Stimulated activated naive CD8-positive, alpha-beta T cell treated with anti-CD3 and anti-CD28 coated beads, Interleukin-15, Interleukin-2, amounts not matched to agents 100 U/mL and 50 U/mL, for 24 hours (primary cell): ENCODE measurements at regions not wholly inside any gene's neighbourhood (a gene's known extent, or its start where the extent isn't known, plus 50 kb on each side); places are given as distances from the start of the nearest gene placed in this dataset.
"Not testable (repeated sequence)": the region's sequence is repeated elsewhere in the genome, so short reads cannot be mapped to it uniquely, and the experiment has no call there.

Source experiments
- ATAC-seq: fragments of 150-1000 bp; cut with Tn5 transposase; one replicate; pipeline ENCODE4 v1.10.0; 2021
- DNase-seq: peaks from one replicate; pipeline ENCODE4 v3.0.0; 2021

DNA sequence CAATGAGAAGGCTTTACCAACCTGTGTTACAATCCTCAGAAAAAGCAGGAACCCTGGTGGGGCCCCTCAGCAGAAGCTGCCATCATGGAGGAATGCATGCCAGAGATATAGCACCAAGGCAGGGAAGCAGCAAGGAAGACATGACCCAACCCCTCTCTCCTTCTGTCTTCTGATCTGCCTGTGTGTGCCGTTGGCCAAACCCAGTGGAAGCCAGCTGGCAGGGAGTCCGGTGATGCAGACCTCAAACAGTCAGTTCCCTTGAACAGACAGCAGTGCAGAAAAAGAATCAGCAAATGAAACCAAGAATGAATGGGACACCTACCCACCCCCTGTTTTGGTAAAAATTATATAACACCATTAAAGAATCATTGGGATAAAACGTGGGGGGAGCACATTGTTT lies 234.2 kb downstream of the ZNF608 start:
- DNase-seq (no peak), ATAC-seq (no peak)

GRCh38 chr5:124511791-124512190 lies 234.6 kb downstream of the ZNF608 start:
- DNase-seq (no peak), ATAC-seq (no peak)

DNA sequence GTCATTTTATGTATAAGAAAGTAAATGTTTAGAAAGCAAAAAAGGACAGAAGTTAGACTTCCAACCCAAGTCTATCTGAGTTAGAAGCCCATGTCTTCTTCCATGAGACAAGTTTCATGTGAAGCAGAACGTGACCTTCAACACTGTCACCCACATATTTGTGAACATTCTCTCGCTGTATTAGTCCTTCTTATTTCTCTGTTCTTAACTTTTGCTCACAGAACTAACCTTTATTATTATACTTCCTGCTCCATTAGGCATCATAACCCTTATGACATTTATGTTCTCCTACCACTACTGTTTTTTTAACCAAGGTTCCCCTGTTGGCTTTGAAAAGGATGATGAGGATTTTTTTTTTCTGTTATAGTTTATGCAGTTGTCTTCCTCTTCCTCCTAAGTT lies 238.8 kb downstream of the ZNF608 start:
- ATAC-seq, result no peak

GRCh38 chr5:124504081-124504916 lies 242.1 kb downstream of the ZNF608 start:
- no peak for DNase-seq
- no peak for ATAC-seq

More for the DNA sequence above, 238.8 kb downstream of the ZNF608 start:
- DNase-seq, result no peak

DNA sequence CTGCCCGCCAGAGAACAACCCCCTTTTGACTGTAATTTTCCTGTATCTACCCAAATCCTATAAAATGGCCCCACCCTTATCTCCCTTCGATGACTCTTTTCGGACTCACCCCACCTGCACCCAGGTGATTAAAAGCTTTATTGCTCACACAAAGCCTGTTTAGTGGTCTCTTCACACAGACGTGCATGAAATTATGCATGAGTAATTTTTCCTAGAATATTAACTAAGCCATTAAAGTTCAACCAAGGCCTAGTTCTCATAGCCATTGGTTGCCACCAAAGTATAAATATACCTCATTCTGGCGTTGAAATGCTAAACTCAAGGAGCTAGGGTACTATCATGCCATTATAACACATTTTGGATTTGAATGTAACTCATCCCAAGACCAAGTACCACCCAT lies 243.9 kb downstream of the ZNF608 start:
- DNase-seq (no peak), ATAC-seq (no peak)

DNA sequence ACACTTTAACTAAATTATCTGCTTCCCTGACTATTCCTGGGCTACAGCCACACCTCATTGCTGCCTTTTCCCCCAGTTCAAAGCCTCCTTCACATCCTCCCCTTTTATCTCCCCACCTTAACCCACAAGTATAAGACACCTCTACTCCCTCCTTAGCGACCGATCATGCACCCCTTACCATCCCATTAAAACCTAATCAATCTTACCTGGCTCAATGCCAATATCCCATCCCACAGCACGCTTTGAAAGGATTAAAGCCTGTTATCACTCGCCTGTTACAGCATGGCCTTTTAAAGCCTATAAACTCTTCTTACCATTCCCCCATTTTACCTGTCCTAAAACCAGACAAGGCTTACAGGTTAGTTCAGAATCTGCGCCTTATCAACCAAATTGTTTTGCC lies 246.6 kb downstream of the ZNF608 start:
- DNase-seq, ATAC-seq: not testable (repeated sequence)

DNA sequence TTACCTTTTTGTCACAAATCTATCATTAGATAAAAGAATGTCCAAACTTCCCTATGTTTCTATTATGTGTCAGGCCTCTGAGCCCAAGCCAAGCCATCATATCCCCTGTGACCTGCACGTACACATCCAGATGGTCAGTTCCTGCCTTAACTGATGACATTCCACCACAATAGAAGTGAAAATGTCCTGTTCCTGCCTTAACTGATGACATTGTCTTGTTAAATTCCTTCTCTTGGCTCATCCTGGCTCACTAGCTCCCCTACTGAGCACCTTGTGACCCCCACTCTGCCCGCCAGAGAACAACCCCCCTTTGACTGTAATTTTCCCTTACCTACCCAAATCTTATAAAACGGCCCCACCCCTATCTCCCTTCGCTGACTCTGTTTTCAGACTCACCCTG lies 249.5 kb downstream of the ZNF608 start:
- not testable (repeated sequence) for ATAC-seq, DNase-seq

DNA sequence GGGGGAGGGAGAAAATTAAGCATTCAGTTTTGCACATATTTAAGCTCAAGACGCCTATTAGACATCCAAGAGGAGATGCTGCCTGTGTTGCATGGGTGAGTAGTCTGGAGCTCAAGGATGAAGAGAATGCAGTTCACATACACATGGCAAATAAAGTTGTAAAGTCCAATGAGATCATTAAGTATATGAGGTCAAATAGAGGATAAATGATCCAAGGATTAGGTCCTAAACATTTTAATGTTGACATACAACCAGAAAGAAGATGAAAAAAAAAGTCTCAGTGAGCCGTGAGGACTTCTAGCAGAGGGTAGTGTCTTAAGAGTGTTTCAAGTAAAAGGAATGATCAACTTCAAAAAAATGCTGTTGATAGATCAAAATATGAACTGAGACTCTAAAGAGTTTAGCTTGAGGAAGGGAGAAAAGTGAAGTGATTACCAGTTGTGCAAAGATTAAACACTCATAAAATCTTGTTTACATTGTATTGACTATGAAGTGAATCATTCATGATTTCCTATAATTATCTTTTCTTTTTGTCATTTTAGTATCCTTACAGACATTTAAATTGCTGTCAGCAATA lies 251.8 kb downstream of the ZNF608 start:
- no peak for DNase-seq
- no peak for ATAC-seq

GRCh38 chr5:124492444-124493224 lies 253.8 kb downstream of the ZNF608 start:
- no peak for DNase-seq
- no peak for ATAC-seq

- DNase-seq, result not testable (repeated sequence)
These were observed 256.1 kb downstream of the ZNF608 start for GRCh38 chr5:124490315-124490714.

DNA sequence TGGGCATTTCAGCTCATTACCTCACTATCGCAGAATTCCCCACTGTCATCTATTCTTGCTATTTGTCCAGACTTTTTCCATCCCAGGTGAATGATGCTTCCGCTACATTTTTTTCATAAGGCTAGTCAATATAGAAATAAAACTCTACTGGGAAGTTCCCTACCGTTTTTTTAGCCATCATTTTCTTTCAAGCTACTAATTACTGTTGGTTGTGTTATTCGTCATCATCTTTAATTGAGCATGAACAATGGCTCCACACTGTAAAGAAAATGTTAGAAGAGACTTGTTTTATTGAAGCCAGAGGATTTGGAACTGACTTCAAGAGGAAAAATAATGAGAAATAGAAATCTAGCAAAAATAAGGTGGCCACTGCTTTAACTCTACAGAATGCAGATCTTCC lies 265.0 kb downstream of the ZNF608 start:
- ATAC-seq, result no peak
- DNase-seq, result no peak

More at GRCh38 chr5:124490315-124490714, 256.1 kb downstream of the ZNF608 start:
- ATAC-seq, result not testable (repeated sequence)

GRCh38 chr5:124480964-124481363 lies 265.5 kb downstream of the ZNF608 start:
- ATAC-seq, result no peak

DNA sequence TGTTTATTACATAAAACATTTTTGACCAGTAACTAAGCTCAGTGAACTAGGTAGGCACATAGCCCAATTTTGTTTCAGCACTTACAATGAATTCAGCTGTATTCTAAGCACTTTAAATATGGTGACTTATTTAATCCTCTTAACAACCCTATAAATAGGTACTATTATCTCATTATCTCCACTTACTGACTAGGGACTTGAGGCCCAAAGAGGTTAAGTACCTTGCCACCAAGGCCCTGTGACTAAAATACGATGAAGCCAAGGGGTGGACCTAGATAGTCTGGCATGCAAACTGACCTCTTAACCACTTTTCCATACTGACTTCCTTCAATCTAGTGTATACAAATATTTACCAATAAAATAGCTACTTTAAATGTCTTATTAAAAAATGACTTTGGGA lies 266.4 kb downstream of the ZNF608 start:
- no peak for ATAC-seq
- DNase-seq, result no peak

More at GRCh38 chr5:124480964-124481363, 265.5 kb downstream of the ZNF608 start:
- DNase-seq, result no peak

DNA sequence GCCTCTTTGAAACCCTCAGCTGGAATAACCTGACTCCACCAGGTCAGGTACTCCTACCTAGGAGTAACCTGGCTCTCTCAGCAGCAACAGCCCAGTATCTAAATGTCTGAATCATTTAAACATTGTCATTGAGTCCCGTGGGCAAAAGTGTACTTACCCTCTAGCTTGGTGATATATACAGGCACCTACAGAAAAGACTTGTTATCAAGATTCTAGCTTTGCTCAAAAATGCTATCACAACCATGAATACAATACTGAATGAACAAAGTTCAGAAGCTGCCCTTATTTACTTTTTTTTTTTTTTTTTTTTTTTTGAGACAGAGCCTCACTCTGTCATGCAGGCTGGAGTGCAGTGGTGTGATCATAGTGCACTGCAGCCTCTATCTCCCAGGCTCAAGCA lies 268.2 kb downstream of the ZNF608 start:
- ATAC-seq, result no peak
- DNase-seq, result no peak

- ATAC-seq (no peak), DNase-seq (no peak)
These were observed 268.9 kb downstream of the ZNF608 start for GRCh38 chr5:124477577-124477976.

GRCh38 chr5:124477062-124477461 lies 269.4 kb downstream of the ZNF608 start:
- DNase-seq (no peak), ATAC-seq (no peak)

GRCh38 chr5:124474528-124475215 lies 271.8 kb downstream of the ZNF608 start:
- DNase-seq, result no peak
- no peak for ATAC-seq

- no peak for ATAC-seq
- no peak for DNase-seq
These were observed 277.6 kb downstream of the ZNF608 start for GRCh38 chr5:124468671-124469411.

DNA sequence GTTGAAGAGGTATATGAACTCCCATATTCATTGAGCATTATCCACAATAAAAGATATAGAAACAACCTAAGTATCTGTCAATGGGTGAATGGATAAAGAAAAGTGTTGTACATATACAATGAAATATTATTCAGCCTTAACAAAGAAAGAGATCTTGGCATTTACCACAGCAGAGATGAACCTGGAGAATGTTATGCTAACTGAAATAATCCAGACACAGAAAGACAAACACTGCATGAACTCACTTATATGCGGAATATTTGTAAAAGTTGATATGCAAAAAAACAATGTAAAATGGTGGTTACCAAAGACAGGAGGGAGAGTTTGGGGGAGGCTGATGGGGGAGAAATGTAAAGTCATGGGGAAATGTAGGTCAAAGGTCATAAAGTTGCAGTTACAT lies 278.7 kb downstream of the ZNF608 start:
- no peak for ATAC-seq

GRCh38 chr5:124466011-124466410 lies 280.4 kb downstream of the ZNF608 start:
- ATAC-seq (no peak), DNase-seq (no peak)

More for the DNA sequence above, 278.7 kb downstream of the ZNF608 start:
- DNase-seq, result no peak

GRCh38 chr5:124463851-124464250 lies 282.6 kb downstream of the ZNF608 start:
- DNase-seq (no peak), ATAC-seq (no peak)

DNA sequence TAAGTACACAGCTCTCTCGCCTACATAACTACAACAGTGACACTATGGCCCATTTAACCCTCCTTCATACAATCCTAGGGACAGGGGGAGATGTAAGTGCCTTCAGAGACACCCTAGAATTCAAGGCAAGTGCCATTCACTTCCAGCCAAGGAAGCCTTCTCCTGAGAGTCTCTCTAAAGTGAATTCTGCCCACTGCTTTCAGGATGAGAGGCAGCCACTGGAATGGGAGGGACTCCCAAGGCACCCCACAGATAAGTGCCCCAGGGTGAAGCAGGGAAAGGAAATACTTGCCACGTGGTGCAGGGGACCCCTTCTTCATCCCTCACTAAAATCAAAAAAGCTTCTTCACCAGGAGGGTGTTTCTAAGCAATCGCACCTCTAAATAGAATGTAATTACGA lies 283.7 kb downstream of the ZNF608 start:
- no peak for ATAC-seq
- no peak for DNase-seq
